Daoy (cell line): ENCODE measurements at regions not wholly inside any gene's neighbourhood (a gene's known extent, or its start where the extent isn't known, plus 50 kb on each side); places are given as distances from the start of the nearest gene placed in this dataset.
"Not testable (repeated sequence)": the region's sequence is repeated elsewhere in the genome, so short reads cannot be mapped to it uniquely, and the experiment has no call there.

Experiments used
- DNase-seq: peaks from one replicate; pipeline ENCODE4 v3.0.0-alpha.2; 2015; ENCODE audit warnings: low read depth

GRCh38 chr6:150739711-150740349 is 125.7 kb upstream of the MTHFD1L start:
- no peak for DNase-seq

- DNase-seq = no peak
Measured at GRCh38 chr6:150740453-150740852, 125.0 kb upstream of the MTHFD1L start.

GRCh38 chr6:150741633-150742200 is 123.8 kb upstream of the MTHFD1L start:
- DNase-seq = peak; percentile 27

- no peak for DNase-seq
Measured at GRCh38 chr6:150744522-150745260, 120.8 kb upstream of the MTHFD1L start.

- DNase-seq = no peak
Measured at GRCh38 chr6:150745896-150746295, 119.6 kb upstream of the MTHFD1L start.

GRCh38 chr6:150747155-150747554 is 118.3 kb upstream of the MTHFD1L start:
- no peak for DNase-seq

GRCh38 chr6:150749091-150749670 is 116.3 kb upstream of the MTHFD1L start:
- DNase-seq = no peak

GRCh38 chr6:150751296-150751695 is 114.2 kb upstream of the MTHFD1L start:
- DNase-seq = peak; percentile 63

GRCh38 chr6:150752409-150752808 is 113.1 kb upstream of the MTHFD1L start:
- DNase-seq = no peak

GRCh38 chr6:150753371-150754064 is 112.0 kb upstream of the MTHFD1L start:
- no peak for DNase-seq

- peak; percentile 23 for DNase-seq
Measured at GRCh38 chr6:150755042-150755441, 110.5 kb upstream of the MTHFD1L start.

- DNase-seq = no peak
Measured at GRCh38 chr6:150755524-150755923, 110.0 kb upstream of the MTHFD1L start.

- DNase-seq = peak; percentile 21
Measured at GRCh38 chr6:150756173-150756572, 109.3 kb upstream of the MTHFD1L start.

- not testable (repeated sequence) for DNase-seq
Measured at GRCh38 chr6:150757807-150758206, 107.7 kb upstream of the MTHFD1L start.

GRCh38 chr6:150759483-150759882 is 106.0 kb upstream of the MTHFD1L start:
- DNase-seq = peak; percentile 52

- no peak for DNase-seq
Measured at GRCh38 chr6:150761771-150762170, 103.7 kb upstream of the MTHFD1L start.

- no peak for DNase-seq
Measured at GRCh38 chr6:150764334-150765066, 101.0 kb upstream of the MTHFD1L start.

- DNase-seq = no peak
Measured at GRCh38 chr6:150765067-150765764, 100.3 kb upstream of the MTHFD1L start.

GRCh38 chr6:150766201-150766997 is 99.1 kb upstream of the MTHFD1L start:
- peak; percentile 54 for DNase-seq

GRCh38 chr6:150767161-150767560 is 98.3 kb upstream of the MTHFD1L start:
- DNase-seq = no peak
